ENCODE measurements at regions not wholly inside any gene's neighbourhood (a gene's known extent, or its start where the extent isn't known, plus 50 kb on each side); places are given as distances from the start of the nearest gene placed in this dataset.
A peak's percentile ranks its signal among the peaks of the same experiment; 100 is the strongest.
"Not testable (repeated sequence)": the region's sequence is repeated elsewhere in the genome, so short reads cannot be mapped to it uniquely, and the experiment has no call there.

DNA sequence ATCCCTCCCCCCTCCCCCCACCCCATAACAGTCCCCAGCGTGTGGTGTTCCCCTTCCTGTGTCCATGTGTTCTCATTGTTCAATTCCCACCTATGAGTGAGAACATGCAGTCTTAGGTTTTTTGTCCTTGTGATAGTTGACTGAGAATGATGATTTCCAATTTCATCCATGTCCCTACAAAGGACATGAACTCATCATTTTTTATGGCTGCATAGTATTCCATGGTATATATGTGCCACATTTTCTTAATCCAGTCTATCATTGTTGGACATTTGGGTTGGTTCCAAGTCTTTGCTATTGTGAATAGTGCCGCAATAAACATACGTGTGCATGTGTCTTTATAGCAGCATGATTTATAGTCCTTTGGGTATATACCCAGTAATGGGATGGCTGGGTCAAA lies 180.1 kb upstream of the C1QTNF3 start:
- H3K4me3 ChIP-seq (ENCODE audit: low read depth, low read length); DNase-seq (ENCODE audit: low read depth); in situ Hi-C loops (cut with HindIII; ENCODE audit: low sequenced_read_pairs): not testable (repeated sequence)

DNA sequence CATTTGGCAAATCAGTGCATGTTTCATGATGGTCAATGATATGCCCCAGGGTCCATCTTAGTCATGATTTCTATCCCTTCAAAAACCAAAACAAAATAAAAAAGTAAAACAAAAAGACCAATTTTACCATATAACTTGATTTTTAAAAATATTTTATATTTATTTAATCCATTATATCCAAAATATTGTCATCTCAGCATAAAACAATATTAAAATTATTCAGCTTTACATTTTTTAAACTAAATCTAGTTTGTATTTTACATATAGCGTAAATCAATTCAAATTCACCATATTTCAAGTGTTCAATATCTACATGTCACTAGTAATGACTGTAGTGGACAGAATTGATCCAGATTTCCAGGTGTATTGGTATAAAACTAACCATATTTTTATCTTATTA lies 187.4 kb upstream of the C1QTNF3 start:
- in situ Hi-C loops (cut with HindIII; ENCODE audit: low sequenced_read_pairs); DNase-seq (ENCODE audit: low read depth); H3K4me3 ChIP-seq (ENCODE audit: low read depth, low read length): not testable (repeated sequence)

DNA sequence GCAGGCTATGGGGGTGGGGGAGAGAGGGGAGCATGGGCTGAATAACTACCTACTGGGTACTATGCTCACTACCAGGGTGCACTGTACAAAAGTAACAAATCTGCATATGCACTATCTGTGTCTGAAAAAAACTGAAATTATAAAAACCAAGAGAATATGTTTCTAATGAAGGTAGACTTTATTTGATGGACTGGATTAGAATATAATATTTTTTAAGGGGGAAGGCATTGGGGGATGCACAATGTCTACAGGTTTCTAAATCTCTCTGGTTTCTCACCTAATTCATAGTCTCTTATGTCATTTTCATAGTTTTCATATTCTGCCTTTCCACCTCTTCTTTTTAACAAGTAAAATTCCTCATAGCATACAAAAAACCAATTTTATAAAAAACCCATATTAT lies 200.8 kb upstream of the C1QTNF3 start:
- DNase-seq (ENCODE audit: low read depth); in situ Hi-C loops (cut with HindIII; ENCODE audit: low sequenced_read_pairs): not testable (repeated sequence)
- H3K4me3 ChIP-seq (ENCODE audit: low read depth, low read length): peak overlapping the region; percentile 17

DNA sequence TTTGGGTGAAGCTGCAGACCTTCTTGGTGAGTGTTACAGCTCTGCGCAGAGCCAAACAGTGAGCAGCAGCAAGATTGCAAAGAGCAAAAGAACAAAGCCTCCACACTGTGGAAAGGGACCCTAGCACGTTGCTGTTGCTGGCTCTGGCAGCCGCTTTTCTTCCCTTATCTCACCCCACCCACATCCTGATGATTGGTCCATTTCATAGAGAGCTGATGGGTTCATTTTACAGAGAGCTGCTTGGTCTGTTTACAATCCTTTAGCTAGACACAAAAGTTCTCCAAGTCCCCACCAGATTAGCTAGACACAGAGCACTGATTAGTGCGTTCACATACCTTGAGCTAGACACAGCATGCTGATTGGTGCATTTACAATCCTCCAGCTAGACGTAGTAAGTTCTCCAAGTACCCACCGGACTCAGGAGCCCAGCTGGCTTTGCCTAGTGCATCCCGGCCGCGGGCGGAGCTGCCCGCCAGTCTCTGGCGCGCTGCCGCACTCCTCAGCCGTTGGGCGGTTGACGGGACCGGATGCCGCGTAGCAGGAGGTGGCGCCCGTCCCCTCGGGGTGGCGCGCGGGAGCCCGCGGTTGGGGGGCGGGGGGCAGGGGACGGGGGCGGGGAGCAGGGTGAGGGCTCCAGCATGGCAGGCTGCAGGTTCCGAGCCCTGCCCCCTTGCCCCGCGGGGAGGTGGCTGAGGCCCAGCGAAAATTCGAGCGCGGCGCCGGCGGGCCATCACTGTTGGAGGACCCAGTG lies 201.4 kb upstream of the C1QTNF3 start:
- peak overlapping the region; percentile 26 for H3K4me3 ChIP-seq (ENCODE audit: low read depth, low read length)
- in situ Hi-C loops (cut with HindIII; ENCODE audit: low sequenced_read_pairs); DNase-seq (ENCODE audit: low read depth): not testable (repeated sequence)

DNA sequence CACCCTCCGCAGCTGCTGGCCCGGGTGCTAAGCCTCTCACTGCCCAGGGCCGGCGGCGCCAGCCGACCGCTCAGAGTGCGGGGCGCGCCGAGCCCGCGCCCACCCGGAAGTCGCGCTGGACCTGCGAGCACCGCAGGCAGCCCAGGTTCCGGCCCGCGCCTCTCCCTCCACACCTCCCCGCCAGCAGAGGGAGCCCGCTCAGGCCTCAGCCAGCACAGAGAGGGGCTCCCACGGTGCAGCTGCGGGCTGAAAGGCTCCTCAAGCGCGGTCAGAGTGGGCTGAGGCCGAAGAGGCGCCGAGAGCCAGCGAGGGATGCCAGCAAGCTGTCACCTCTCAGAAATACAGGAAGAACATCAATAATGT lies 202.0 kb upstream of the C1QTNF3 start:
- in situ Hi-C loops (cut with HindIII; ENCODE audit: low sequenced_read_pairs); DNase-seq (ENCODE audit: low read depth): not testable (repeated sequence)
- peak overlapping the region; percentile 26 for H3K4me3 ChIP-seq (ENCODE audit: low read depth, low read length)

DNA sequence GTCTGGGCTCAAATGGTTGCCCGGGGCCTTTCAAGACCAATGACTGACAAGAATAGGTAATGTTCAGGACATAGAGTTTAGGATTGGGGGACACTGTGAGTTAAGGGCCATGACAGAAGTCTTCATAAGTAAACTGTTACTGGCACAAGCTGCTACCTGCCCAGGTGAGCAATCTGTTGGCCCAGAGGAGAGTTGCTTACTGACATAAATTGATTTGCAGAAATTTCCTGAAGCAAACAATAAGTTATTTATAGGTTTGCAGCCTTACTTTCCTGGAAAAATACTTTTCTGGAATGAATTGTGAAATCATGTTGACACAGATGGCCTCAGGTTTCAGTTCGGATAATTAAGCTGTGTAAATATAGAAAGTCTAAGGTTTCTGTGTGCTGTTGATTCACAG lies 202.8 kb upstream of the C1QTNF3 start:
- in situ Hi-C loops (cut with HindIII; ENCODE audit: low sequenced_read_pairs); DNase-seq (ENCODE audit: low read depth); H3K4me3 ChIP-seq (ENCODE audit: low read depth, low read length): not testable (repeated sequence)

DNA sequence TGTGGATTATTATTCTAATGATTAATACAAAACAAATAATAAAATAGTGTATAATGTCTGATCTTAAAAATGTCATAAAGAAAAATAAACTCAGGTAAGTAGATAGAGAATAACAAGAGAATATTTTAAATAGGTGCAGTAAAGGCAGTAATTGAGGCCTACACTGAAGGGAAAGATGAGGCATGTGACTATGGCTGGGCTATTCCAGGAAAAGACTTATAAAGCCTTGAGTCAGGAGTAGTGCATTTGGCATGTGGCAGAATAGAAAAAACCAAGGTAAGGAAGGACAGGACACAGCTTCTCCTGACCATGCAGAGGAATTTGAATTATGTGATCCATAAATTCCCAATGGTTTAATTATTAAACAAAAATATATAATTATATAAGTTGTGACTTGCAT lies 215.6 kb upstream of the C1QTNF3 start:
- H3K4me3 ChIP-seq (ENCODE audit: low read depth, low read length); in situ Hi-C loops (cut with HindIII; ENCODE audit: low sequenced_read_pairs); DNase-seq (ENCODE audit: low read depth): not testable (repeated sequence)

DNA sequence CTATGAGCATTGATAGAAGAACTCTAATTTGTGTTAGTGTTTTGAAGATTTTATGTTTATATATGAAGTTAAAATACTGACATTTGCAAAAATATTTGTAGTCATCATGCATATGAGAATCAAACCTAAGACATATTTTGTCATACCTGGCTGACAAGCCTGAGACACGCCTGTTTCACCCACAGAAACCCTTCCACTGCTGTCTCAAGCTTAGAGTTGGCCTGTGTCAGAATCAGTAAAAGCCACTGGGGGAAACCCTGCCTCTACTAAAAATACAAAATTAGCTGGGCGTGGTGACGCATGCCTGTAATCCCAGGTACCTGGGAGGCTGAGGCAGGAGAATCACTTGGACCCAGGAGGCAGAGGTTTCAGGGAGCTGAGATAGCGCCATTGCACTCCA lies 218.0 kb upstream of the C1QTNF3 start:
- H3K4me3 ChIP-seq (ENCODE audit: low read depth, low read length); DNase-seq (ENCODE audit: low read depth); in situ Hi-C loops (cut with HindIII; ENCODE audit: low sequenced_read_pairs): not testable (repeated sequence)

DNA sequence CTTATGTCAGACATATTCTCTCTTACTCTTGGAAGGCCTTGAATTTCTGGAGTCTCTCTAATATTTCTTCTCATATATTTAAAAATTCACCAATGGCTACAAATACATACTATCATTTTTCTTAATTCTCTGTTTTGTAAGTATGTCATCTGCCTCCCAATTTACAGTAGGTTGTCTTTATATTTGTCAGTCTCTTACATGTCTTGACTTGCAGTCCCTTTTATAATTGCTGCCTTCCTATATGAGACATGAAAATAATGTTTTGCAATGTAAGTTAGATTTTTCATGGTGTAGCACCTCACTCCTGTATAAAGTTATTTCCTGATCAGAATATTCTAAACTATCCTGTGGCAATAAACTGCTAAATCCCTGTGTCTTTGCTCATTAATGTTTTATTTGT lies 223.1 kb upstream of the C1QTNF3 start:
- H3K4me3 ChIP-seq (ENCODE audit: low read depth, low read length); in situ Hi-C loops (cut with HindIII; ENCODE audit: low sequenced_read_pairs); DNase-seq (ENCODE audit: low read depth): not testable (repeated sequence)

DNA sequence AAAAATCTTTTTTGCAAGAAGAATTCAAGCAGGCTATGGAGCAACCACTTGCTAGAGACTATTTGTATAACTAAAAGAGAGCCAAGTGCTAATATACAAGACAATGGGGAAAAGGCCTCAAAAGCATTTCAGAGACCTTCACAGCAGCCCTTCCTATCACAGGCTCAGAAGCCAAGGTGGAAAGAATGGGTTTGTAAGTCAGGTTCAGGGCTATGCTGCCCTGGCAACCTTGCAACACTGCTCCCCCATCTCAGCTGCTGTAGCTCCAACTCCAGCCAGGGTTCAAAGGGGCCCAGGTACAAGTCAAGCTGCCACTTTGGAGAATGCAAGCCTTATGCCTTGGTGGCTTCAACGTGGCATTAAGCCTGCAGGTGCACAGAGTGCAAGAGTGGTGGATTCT lies 253.7 kb upstream of the C1QTNF3 start:
- DNase-seq (ENCODE audit: low read depth); in situ Hi-C loops (cut with HindIII; ENCODE audit: low sequenced_read_pairs); H3K4me3 ChIP-seq (ENCODE audit: low read depth, low read length): not testable (repeated sequence)

DNA sequence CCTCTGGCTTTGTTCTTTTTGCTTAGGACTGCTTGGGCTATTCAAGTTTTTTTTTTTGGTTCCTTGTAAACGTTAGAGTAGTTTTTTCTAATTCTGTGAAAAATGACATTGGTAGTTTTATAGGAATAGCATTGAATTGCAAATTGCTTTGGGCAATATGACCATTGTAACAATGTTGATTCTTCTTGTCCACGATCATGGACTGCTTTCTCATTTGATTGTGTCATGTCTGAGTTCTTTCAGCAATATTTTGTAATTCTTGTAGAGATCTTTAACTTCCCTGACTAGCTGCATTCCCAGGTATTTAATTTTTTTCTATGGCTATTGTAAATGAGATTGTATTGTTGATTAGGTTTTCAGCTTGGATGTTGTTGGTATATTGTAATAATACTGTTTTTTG lies 286.2 kb upstream of the C1QTNF3 start:
- in situ Hi-C loops (cut with HindIII; ENCODE audit: low sequenced_read_pairs); H3K4me3 ChIP-seq (ENCODE audit: low read depth, low read length); DNase-seq (ENCODE audit: low read depth): not testable (repeated sequence)

DNA sequence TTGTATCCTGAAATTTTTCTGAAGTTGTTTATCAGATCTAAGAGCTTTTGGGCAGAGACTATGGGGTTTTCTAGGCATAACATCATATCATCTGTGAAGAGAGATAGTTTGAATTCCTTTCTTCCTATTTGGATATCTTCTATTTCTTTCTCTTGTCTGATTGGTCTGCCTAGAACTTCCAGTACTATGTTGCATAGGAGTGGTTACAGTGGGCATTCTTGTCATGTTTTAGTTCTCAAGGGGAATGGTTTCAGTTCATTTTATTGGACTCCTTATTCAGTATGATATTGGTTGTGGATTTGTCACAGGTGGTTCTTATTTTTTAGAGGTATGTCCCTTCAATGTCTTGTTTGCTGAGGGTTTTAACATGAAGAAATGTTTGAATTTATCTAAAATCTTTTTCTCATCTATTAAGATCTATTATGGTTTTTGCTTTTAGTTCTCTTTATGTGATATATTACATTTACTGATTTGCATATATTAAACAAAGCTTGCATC lies 286.6 kb upstream of the C1QTNF3 start:
- in situ Hi-C loops (cut with HindIII; ENCODE audit: low sequenced_read_pairs); H3K4me3 ChIP-seq (ENCODE audit: low read depth, low read length); DNase-seq (ENCODE audit: low read depth): not testable (repeated sequence)

DNA sequence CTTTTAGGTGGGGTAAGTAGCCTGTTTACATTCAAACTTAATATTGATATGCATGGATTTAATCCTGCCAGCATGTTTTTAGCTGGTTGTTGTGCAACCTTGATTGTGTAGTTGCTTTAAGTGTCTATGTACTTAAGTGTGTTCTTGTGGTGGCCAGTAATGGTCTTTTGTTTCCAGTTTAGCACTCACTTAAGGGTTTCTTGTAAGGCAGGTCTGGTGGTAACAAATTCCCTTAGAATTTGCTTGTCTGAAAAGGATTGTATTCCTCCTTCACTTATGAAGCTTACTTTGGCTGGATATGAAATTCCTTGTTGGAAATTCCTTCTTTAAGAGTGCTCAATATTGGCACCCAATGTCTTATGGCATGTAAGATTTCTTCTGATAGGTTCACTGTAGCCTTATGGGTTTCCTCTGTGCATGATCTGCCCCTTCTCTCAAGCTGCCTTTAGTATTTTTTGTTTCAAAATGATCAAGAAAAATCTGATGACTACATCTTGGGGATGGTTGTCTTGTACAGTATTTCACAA lies 289.0 kb upstream of the C1QTNF3 start:
- DNase-seq (ENCODE audit: low read depth); in situ Hi-C loops (cut with HindIII; ENCODE audit: low sequenced_read_pairs); H3K4me3 ChIP-seq (ENCODE audit: low read depth, low read length): not testable (repeated sequence)

DNA sequence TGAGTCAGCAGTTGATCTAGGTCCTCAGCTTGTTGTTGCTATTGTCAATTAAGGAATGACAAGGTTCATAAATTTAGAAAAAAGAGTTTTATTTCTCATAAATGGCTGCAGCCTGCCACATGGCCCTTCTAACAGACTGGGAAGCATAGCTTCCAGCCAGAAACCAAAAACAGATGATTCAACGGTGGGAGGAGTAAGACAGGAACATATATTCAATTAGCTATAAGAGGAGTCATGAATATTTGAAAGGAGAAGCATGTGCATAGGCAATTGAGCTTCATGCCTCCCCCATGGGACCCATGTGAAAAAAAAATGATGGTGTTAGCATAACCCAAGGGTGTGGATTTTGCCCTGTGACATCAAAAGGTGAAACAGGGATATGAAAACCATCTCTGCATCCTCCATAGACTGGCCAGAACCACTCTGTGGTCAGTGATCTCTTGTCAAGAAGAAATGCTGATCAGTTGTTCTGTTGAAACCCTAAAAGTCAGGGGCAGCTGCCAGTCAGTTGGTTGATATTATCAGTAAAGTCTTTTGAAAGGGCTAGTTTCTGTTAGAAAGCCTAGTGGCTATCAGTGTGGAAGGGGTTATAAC lies 296.5 kb upstream of the C1QTNF3 start:
- in situ Hi-C loops (cut with HindIII; ENCODE audit: low sequenced_read_pairs); H3K4me3 ChIP-seq (ENCODE audit: low read depth, low read length); DNase-seq (ENCODE audit: low read depth): not testable (repeated sequence)

DNA sequence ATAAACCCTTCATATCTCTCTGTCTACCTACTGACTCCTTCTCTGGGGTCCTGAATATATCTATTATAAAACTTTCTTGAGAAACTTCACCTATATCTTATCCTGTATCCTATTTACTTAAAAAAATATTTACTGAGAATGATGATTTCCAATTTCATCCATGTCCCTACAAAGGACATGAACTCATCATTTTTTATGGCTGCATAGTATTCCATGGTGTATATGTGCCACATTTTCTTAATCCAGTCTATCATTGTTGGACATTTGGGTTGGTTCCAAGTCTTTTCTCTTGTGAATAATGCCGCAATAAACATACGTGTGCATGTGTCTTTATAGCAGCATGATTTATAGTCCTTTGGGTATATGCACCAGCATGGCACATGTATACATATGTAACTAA lies 301.7 kb upstream of the RAI14 start:
- H3K4me3 ChIP-seq (ENCODE audit: low read depth, low read length); in situ Hi-C loops (cut with HindIII; ENCODE audit: low sequenced_read_pairs); DNase-seq (ENCODE audit: low read depth): not testable (repeated sequence)

DNA sequence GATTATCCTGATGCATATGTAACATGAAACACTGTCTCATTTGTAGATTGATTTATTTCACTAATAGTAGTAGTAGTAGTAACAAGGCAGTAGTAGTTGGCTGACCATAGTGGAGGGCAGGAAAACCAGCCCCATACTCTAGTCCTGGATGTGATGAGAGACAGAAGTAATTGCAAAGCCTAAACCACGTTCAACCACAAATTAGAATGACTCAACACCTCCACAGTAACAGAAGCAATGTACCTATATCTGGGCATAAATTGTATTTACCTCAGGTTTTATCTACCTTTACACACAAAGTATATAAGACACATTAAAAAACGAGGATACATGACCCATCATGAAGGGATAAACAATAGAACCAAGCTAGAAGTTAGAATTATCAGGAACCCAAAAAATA lies 284.7 kb upstream of the RAI14 start:
- H3K4me3 ChIP-seq (ENCODE audit: low read depth, low read length); DNase-seq (ENCODE audit: low read depth); in situ Hi-C loops (cut with HindIII; ENCODE audit: low sequenced_read_pairs): not testable (repeated sequence)

DNA sequence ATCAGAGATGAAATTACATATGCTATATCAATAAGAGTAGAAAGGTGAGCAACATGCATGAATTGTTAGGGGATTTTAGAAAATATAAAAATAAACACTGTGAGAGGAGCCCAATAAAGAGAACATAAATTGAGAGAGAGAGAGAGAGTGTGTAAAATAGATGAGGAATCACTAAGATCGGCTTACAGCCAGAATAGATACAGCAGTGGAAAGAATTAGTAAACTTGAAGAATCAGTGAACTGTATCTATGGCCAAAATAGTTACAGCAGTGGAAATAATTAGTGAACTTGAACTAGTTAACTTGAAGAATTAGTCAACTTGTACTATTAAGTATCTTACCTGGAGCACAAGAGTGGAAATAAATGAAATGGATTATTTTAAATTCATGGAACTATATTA lies 284.3 kb upstream of the RAI14 start:
- DNase-seq (ENCODE audit: low read depth); in situ Hi-C loops (cut with HindIII; ENCODE audit: low sequenced_read_pairs); H3K4me3 ChIP-seq (ENCODE audit: low read depth, low read length): not testable (repeated sequence)

DNA sequence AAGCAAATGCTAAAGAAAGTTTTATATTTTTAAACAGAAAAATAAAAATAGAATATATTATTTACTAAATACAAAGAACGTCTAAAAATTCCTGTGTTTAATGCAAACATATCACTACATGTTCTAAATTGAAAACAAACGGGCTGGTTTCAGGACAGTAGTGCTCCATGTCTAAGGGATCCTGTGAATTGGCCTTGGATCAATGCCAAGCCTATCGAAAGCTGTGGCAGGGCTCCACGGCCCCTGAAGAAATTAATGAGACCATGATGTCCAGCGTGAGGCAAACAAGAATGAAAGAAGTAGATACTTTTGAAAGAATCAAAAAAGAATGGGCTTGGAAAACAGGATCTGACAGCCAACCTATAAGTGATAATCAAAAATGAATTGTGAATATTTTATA lies 283.4 kb upstream of the RAI14 start:
- in situ Hi-C loops (cut with HindIII; ENCODE audit: low sequenced_read_pairs); DNase-seq (ENCODE audit: low read depth); H3K4me3 ChIP-seq (ENCODE audit: low read depth, low read length): not testable (repeated sequence)
